Stomach (tissue), 8 donors: ENCODE measurements at regions not wholly inside any gene's neighbourhood (a gene's known extent, or its start where the extent isn't known, plus 50 kb on each side); places are given as distances from the start of the nearest gene placed in this dataset.
A peak's percentile ranks its signal among the peaks of the same experiment; 100 is the strongest.

ENCODE experiments used
- DNase-seq, 2 donors: peaks; one replicate each; pipeline versions ENCODE4 v3.0.0 to v3.0.0-alpha.2; 2013 to 2019
- H3K27ac ChIP-seq, 5 donors: fragments of 200-600 bp in 4 of 5; sonication (generic) in 4 of 5; one replicate each; pipeline ENCODE4 v1.5.1; 2013 to 2019; ENCODE audit warnings: mild to moderate bottlenecking in 1 of 5, moderate library complexity in 1 of 5
- H3K27me3 ChIP-seq, 3 donors: fragments of 200-600 bp; sonication (generic); one replicate each; pipeline ENCODE4 v1.5.1; 2017 to 2019; ENCODE audit warnings: mixed run types in 1 of 3
- H3K36me3 ChIP-seq, 4 donors: fragments of 200-600 bp; sonication (generic); 1 replicate in 3 of 4; 2 replicates in 1 of 4; pipeline ENCODE4 v1.5.1; 2016 to 2019
- H3K4me1 ChIP-seq, 4 donors: fragments of 200-600 bp; sonication (generic); one replicate each; pipeline ENCODE4 v1.5.1; 2016 to 2019
- H3K4me3 ChIP-seq, 4 donors: fragments of 200-600 bp; sonication (generic) in 3 of 4; one replicate each; pipeline ENCODE4 v1.5.1; 2016 to 2019; ENCODE audit warnings: mild to moderate bottlenecking in 1 of 4
- H3K9me3 ChIP-seq, 4 donors: fragments of 200-600 bp; sonication (generic); one replicate each; pipeline ENCODE4 v1.5.1; 2016 to 2019
- CTCF ChIP-seq, 7 experiments: fragments of 450-650 bp in 4 of 7; fragments of 200-600 bp in 3 of 7; sonication (generic) in 3 of 7; IDR thresholded peaks; one replicate each; pipeline ENCODE4 v1.5.1; 2016 to 2019; ENCODE audit warnings: antibody characterized with exemption in 7 of 7, control low read depth in 2 of 7, mild to moderate bottlenecking in 1 of 7
- EP300 ChIP-seq: sonication (generic); formaldehyde crosslinking; IDR thresholded peaks from one replicate; pipeline ENCODE4 v1.6.1; 2017; ENCODE audit warnings: antibody characterized with exemption
- POLR2A ChIP-seq, 4 donors: fragments of 450-650 bp; IDR thresholded peaks; one replicate each; pipeline ENCODE4 v1.6.1; 2016; ENCODE audit warnings: antibody characterized with exemption in 4 of 4, control low read depth in 2 of 4, mild to moderate bottlenecking in 1 of 4, moderate library complexity in 1 of 4
- POLR2AphosphoS5 ChIP-seq, 3 donors: sonication (generic); formaldehyde crosslinking; IDR thresholded peaks; one replicate each; pipeline ENCODE4 v1.6.1; 2016; ENCODE audit warnings: antibody characterized with exemption in 3 of 3
- WGBS, 5 donors: extraction: QIAGEN DNeasy Blood & Tissue Kit in 3 of 5; methylation state at CpG; one replicate each; pipeline versions ENCODE4 v1.1.5 to v1.1.7; 2013 to 2018; 5-methylcytosine and 5-hydroxymethylcytosine counted together
- intact Hi-C: fragments of 100-400 bp; cut with DNase I; formaldehyde crosslinking; loops from one replicate; pipeline ENCODE4 v1.15.1; 2023; ENCODE audit warnings: low total_unique reads
- donor health status: healthy with polysubstance abuse.
- donor health status: Bipolar disorder and iron deficiency.
- donor health status: healthy.

- 28 to 41% (median 40%) methylated on average over 20 of the region's 20 CpGs for WGBS, 5 donors
- Histone ChIP-seq H3K4me3 (peak overlapping the region in 3 of 4 donors; percentile 10 to 25 (median 15)), H3K4me1 (peaks cover 0 to 7% (median 2%) of the 10 kb centered on the region in 4 donors), H3K27ac (peak overlapping the region in 3 of 5 donors; percentile 10 to 51 (median 33)), H3K27me3 (no peaks in the 10 kb centered on the region), H3K9me3 (no peaks in the 10 kb centered on the region), H3K36me3 (no peaks in the 10 kb centered on the region)
- intact Hi-C loops: no loop called here
- peak; percentile 67 to 78 for DNase-seq
- TF ChIP-seq POLR2AphosphoS5 (IDR thresholded peaks at IDR 0.05): no peak
These were observed 428.3 kb upstream of the ATP11B start for GRCh38 chr3:182364723-182365650.

- TF ChIP-seq POLR2AphosphoS5 (IDR thresholded peaks at IDR 0.05) (no peak), POLR2A (IDR thresholded peaks at IDR 0.05) (no peak), CTCF (IDR thresholded peaks at IDR 0.05) (no peak), EP300 (no peak)
- DNase-seq: no peak
- H3K27ac ChIP-seq: no peak overlapping the region
- H3K36me3 ChIP-seq: no peaks in the 10 kb centered on the region
- H3K4me3 ChIP-seq: no peak overlapping the region
- no peaks in the 10 kb centered on the region for H3K9me3 ChIP-seq
- no peaks in the 10 kb centered on the region for H3K27me3 ChIP-seq
- peaks cover 0 to 7% (median 2%) of the 10 kb centered on the region in 4 donors for H3K4me1 ChIP-seq
- intact Hi-C loops: no loop called here
- 78 to 89% (median 84%) methylated on average over 2 of the region's 2 CpGs for WGBS, 5 donors
These were observed 426.6 kb upstream of the ATP11B start for GRCh38 chr3:182366746-182367145.

GRCh38 chr3:182369861-182370260, 423.4 kb upstream of the ATP11B start:
- no peaks in the 10 kb centered on the region for H3K36me3 ChIP-seq
- peaks cover 0 to 5% (median under 1%) of the 10 kb centered on the region in 4 donors for H3K4me1 ChIP-seq
- H3K27ac ChIP-seq: no peak overlapping the region
- intact Hi-C loops: no loop called here
- H3K27me3 ChIP-seq: no peaks in the 10 kb centered on the region
- TF ChIP-seq POLR2AphosphoS5 (IDR thresholded peaks at IDR 0.05): no peak
- no peak for TF ChIP-seq CTCF (IDR thresholded peaks at IDR 0.05)
- no peak for TF ChIP-seq EP300
- no peak for TF ChIP-seq POLR2A (IDR thresholded peaks at IDR 0.05)
- DNase-seq: no peak
- WGBS, 5 donors: 95 to 100% (median 97%) methylated on average over 1 of the region's 1 CpG
- H3K4me3 ChIP-seq: no peak overlapping the region
- no peaks in the 10 kb centered on the region for H3K9me3 ChIP-seq

GRCh38 chr3:182370949-182371348, 422.4 kb upstream of the ATP11B start:
- no peak overlapping the region for H3K4me3 ChIP-seq
- H3K9me3 ChIP-seq: no peaks in the 10 kb centered on the region
- H3K4me1 ChIP-seq: no peaks in the 10 kb centered on the region
- intact Hi-C loops: no loop called here
- H3K27ac ChIP-seq: no peak overlapping the region
- DNase-seq: no peak
- 22 to 34% (median 27%) methylated on average over 1 of the region's 1 CpG for WGBS, 5 donors
- no peaks in the 10 kb centered on the region for H3K27me3 ChIP-seq
- TF ChIP-seq POLR2AphosphoS5 (IDR thresholded peaks at IDR 0.05) (no peak), POLR2A (IDR thresholded peaks at IDR 0.05) (no peak), EP300 (no peak), CTCF (IDR thresholded peaks at IDR 0.05) (no peak)
- H3K36me3 ChIP-seq: no peaks in the 10 kb centered on the region

GRCh38 chr3:182375916-182376315, 417.4 kb upstream of the ATP11B start:
- TF ChIP-seq POLR2A (IDR thresholded peaks at IDR 0.05): no peak
- no peak for TF ChIP-seq EP300
- TF ChIP-seq CTCF (IDR thresholded peaks at IDR 0.05): no peak
- no peak for TF ChIP-seq POLR2AphosphoS5 (IDR thresholded peaks at IDR 0.05)
- 86 to 100% (median 93%) methylated on average over 1 of the region's 1 CpG for WGBS, 5 donors
- Histone ChIP-seq H3K4me3 (no peak overlapping the region), H3K27me3 (no peaks in the 10 kb centered on the region), H3K4me1 (no peaks in the 10 kb centered on the region), H3K9me3 (no peaks in the 10 kb centered on the region), H3K27ac (no peak overlapping the region), H3K36me3 (no peaks in the 10 kb centered on the region)
- DNase-seq: no peak
- intact Hi-C loops: no loop called here
